HG02870 (cell line): ENCODE measurements at regions not wholly inside any gene's neighbourhood (a gene's known extent, or its start where the extent isn't known, plus 50 kb on each side); places are given as distances from the start of the nearest gene placed in this dataset.

Experiments used
- ATAC-seq: cut with Tn5 transposase; IDR thresholded peaks from one replicate; pipeline ENCODE4 v1.9.1; 2021; ENCODE audit warnings: mild to moderate bottlenecking, moderate library complexity; ENCODE audit not compliant: unreplicated experiment

DNA sequence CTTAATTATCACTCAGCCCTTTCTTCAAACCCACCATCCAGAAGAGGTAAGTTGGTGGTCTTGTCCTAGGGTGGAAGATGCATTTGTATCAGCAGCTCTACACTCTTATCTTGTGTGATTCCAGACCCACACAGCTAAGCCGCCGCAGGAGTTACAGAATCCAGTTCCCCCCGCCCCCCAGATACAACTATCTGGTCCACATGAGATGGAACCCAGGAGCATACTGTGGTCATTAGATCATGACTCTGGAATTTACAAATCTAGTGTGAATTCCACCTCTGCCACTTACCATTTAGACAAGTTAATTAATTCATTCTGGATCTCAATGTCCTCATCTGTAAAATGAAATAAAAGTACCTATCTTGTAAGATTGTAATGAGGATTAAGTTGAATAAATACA is 486.4 kb downstream of the BCL11A start:
- no peak for ATAC-seq

DNA sequence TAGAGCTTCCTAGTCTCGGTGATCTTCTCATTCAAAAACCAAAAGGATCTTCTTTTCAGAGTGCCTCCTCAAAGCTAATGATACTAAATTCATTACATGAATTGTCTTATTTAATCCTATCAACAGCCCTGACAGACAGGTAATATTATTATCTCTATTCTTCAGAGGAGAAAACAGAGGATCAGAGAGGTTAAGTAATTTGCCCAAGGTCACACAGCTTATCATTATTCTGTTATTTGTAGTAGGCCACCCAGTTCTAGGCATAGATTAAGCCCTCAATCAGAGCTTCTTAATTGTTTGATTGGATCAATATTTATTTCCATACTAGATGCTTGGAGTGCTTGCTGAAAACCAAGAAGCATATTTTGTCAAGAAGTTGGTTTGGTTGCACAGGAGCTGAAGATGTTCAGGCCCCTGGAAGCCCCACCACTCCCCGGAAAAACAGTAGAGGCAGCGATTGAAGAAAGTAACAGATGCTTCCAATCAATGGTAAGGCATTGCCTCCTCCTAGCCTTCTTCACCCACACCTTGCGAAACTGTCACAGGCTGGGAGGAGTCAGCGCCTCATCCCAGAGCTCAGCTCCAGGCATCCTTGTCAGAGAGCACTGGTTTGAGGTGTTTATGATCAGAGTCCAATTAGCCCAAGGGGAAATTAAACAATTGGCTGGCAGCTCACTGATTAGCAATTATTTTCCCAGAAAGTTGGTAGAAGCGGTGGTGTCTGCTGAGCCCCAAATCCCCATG is 487.2 kb downstream of the BCL11A start:
- ATAC-seq = no peak

DNA sequence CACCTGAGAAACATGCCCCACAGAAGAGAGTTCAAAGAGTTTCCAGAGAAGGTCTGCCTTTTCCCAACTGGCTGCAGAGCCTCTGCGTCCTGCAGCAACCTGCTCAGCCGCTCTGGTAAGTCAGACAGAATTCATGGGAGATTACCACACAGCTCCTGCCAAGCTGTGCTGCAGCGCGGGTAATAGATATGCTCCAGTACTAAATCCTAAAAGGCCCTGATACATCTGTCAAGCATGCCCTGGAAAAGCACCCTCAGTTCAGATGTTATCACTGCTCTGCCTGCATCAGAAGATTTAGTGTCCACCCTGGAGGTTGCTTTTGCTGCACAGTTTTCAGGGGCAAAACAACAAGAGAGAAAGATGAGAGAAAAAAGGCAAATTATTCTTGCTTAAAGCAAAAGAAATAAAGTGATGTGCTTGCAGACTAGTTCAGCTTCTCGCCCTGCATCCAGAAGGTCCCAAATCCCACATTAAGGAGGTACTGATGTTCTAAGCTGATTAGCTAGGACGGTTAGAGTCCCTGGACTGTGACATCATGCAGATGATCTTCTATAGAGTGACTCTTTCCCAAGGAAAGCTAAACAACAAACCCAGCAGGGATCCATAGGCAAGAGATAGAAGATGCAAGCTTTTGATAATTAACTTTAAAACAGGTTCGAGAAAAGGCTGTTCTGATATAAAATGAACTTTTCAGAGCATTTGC is 488.6 kb downstream of the BCL11A start:
- ATAC-seq = no peak

DNA sequence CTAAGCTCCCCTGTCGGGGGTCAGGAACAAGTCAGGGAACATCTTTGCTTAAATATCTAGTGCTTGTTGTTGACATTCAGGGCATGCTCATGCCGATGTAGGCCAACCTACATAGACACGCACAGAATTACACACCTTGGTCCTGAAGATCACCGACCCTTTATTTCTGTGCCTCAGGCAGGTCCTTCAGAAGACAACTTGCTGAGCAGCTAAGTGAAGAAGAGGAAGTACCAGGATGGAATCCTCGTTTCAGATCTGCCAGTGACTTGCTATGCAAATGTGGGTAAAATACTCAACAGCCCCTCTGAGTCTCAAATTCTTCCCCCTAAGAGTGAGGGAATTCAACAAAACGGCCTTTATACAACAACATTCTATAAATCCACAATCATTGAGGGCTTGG is 494.7 kb downstream of the BCL11A start:
- no peak for ATAC-seq

DNA sequence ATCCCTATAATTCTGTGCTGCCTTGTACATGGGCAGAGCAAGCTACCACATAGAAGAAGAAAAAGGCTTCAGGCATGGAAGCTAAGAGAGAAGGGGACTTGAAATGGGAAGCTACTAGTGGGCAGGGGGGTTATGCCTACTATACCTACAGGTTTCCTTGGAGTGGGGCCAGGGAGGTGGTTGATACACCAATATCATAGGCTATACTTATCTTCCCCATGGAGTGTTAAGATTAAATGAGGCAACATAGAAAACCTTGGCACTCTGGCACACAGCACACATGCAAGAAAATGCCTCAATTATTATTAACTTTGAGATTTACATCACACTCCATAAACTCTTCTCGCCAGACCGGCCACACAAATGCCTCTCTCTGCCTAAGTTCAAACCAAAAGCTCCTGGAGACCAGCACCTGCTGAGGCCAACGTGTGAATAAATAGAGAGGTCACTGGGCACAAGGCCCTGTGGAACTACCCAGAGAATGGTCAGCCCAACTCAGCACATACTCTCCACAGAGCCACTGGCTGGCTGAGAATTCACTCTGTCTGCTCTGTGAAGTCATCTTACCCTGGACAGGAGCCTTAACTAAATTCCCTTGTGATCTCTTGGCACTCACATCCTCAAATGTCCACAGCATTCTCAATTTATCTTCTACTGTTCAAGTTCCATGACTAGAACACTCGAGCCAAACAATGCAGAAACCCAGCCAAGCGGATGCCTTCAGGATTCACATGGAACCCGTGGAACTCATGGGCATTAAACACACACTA is 498.7 kb downstream of the BCL11A start:
- ATAC-seq = no peak

DNA sequence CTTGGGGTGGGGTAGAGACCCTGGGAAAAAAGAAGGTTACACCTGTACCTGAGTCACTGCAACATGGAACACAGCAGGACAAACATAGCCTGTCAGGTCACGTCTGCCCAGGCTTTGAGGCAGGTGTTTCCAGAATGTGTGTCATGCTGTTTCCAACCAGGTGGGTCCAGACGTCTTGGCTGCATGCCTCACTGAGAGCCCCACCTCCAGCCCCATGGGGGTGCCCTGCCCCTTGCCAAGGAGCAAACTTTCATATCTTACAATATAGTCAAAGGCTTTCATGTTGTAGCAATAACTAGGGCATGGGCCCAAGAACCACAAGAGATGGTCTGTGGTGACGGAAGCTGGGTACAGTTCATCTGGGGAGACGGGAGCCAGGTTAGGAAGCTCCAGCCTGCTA is 499.7 kb downstream of the BCL11A start:
- ATAC-seq = no peak

DNA sequence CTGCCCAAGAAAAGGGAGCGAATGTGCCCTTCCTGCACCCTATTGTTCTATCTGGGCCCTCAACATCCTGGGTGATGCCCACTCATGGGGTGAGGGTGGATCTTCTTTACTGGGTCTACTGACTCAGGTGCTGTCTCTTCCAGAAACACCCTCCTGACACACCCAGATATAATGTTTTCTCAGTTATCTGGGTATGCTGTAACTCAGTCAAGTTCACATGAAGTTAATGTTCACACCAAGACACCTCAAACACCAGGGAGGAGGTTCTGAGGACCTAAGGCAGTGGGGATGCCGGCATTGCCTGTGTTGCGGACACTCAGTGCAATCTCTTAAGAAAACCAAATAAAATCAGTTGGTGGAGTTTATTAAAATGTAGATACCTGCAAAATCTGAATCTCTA is 500.9 kb downstream of the BCL11A start:
- no peak for ATAC-seq

DNA sequence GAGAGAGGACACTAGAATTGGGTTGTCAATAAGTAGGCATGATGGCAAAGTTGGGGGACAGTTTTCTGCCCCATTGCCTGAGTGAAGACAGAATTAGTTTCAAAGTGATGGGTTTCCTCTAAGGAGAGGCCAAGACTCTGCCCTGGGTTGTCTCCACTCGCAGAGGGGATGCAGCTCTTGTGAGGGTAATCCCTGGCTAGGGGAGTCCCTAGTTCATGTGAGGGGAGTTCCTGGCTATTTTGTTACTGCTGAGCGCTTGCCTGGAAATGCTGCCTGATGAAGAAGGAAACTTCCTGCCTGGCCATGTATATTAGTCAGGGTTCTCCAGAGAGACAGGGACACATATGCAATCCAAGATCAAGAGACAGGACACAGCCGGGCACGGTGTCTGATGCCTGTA is 501.5 kb downstream of the BCL11A start:
- no peak for ATAC-seq

DNA sequence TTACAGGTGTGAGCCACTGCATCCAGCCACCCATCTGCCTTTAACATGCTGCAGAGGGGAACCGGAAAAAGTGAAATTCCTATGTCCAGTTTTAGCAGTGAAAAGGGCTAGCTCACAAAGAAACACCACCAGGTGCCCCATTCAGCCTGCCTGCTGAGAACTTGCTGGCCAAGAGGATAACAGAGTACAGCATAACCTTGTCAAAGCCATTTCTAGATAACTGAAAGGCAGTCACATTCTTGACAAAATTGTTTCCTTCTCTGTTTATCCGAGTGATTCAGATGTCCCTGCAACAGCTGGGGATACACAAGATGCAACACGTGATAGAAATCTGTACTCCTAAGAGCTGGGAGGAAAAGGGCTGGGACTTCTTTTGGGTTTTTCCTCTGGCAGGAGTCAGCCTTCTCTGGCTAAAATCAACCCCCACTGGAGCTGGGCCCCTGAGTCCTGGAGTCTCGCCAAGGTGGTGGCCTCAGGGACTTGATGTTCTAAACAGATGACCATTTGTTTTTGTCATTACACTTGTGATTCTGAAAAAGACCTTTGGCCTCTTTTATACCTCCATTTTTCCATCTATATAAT is 505.4 kb downstream of the BCL11A start:
- no peak for ATAC-seq

DNA sequence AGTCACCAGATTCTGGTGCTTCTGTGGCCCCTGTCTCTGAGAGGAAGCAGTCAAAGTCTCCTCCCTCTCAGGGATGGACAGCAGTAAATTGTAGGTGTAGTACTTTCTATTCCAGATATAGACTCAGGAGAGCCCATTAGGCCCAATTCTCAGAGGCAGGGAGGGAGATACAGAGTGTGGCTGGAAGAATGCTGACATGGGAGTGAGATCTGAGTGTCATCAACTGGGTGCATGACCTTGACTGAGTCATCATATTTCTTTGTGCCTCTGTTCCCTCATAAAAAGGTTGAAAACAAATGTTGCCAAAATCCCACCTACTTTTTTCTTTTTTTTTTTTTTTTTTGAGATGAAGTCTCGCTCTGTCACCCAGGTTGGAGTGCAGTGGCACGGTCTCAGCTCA is 506.1 kb downstream of the BCL11A start:
- ATAC-seq = no peak

DNA sequence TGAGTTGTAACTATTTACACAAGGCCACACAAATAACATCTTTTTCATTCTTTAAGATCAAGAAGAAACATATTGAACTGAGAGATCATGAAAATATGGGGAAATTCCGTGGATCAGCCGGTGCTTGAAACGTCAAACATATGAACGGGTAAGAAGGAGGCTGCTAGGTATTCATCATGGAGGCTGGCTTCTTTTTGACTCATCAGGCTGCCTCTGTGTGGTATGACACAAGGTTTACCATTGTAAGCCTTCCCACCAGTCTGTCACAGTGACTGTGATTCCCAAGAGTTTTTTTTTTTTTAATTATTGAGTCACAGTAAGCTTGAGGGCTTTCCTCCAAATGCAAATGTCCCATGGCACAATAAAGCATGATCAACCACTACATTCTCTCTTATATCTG is 506.9 kb downstream of the BCL11A start:
- no peak for ATAC-seq

DNA sequence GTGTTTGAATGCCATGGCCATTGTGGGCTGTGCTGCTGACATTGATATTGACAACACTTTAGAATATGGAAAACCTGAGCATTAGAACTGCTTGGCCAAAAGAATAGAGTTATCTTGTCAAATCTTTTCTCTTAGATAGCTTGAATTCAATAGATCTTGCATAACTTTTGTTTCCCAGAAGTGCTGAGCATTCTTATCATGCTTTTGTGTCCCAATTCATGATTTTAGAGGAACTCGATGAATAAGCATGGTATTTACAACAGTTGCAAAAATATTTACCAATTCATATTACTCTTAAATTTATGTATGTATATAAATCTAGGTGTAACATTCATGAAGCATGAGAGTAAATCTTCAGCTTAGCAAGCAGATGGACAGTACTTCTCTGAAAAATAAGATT is 508.0 kb downstream of the BCL11A start:
- no peak for ATAC-seq

DNA sequence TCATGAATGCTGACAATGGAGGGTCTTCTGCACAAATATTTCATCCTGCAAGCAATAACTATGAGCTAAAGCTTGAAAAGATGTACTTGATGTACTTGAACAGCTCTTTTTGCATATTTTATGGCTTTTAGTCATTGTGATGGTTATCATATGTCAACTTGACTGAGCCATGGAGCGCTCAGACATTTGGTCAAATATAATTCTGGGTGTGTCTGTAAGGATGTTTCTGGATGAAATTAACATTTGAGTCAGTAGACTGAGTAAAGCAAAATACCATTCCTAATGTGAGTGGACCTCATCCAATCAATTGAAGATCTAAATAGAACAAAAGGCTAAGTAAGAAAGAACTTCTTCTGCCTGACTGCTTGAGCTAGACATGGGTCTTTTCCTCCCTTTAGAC is 509.0 kb downstream of the BCL11A start:
- ATAC-seq = no peak

DNA sequence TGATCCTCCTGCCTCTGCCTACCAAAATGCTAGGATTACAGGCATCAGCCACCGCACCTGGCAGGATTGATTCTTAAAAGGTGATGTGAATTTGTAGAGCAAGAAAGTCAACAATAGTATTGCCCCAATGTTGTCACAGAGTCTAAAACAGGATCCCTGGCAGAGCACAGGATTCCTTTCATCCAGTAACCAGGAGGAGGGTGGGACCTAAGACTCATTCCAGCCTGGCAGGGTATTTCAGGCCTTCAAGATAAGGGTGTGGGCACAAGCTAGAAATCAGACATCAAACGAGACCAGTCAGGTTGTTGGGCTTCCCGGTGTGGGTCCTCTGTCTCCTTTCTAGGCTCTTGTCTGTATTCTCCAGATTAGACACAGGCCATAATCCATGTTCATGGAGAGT is 511.4 kb downstream of the BCL11A start:
- ATAC-seq = no peak

DNA sequence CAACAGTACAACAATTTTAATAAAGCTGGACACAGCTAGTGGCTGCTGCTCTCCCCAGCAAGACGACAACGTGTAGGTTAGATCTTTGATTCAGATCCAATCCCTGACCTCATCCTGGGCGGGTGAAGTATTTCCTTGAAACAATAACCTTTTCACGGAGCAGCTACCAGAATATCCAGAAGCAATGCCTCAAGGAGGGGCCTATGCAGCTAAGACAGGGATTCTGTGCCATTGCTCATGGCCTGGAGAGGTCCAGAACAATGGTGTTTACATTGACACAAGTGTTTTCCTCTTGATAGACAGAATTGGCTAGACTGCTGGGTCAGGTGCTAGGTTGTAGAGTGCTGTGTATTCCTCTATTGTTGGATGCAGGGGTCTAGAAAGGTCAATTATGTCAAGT is 520.1 kb downstream of the BCL11A start:
- no peak for ATAC-seq

DNA sequence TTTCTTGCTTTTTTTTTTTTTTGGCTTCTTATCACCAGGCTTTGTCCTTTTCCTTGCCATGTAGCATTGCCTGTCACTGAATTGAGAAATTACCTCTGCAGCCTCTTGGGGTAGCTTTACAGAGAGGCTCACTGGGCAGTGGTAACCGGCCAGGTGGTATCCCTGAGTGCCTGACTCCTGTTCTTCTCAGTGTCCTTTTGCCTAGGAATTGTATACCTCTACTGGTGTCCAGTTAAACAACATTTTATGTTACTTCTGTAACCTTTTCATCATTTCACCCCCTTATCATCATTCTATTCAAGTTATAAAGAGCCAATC is 523.9 kb downstream of the BCL11A start:
- no peak for ATAC-seq

DNA sequence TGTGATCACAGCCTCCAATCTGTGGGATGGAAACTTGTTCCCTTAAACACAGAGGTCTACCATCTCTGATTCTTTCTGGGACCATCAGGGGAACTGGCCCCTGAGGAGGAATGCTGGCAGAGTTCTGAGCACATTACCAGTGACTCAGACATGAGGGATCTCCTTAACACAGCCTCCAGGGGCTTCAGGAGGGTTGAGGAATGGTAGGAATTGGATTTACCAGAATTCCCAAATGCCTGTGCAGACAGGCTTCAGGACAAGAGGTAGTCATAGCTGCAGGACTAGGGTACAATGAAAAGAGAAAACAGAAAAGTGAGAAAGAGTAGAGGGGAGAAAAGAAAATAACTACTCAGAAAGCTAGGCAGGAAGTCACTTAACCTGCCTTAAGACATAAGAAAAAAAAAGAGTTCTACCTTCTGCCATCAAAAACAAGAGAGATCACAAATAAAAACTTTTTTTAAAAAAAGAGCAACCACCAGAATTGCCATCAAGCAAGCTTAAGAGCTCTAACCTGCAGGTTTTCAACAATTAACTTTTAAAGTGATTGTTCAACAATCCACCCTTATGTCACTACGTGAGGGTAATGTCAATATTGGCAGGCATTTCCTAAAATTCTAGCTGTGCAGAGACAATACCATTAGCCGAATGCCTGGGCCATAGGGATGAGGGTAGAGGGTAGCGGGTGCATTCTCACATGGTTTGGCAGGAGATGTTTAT is 524.4 kb downstream of the BCL11A start:
- ATAC-seq = no peak

DNA sequence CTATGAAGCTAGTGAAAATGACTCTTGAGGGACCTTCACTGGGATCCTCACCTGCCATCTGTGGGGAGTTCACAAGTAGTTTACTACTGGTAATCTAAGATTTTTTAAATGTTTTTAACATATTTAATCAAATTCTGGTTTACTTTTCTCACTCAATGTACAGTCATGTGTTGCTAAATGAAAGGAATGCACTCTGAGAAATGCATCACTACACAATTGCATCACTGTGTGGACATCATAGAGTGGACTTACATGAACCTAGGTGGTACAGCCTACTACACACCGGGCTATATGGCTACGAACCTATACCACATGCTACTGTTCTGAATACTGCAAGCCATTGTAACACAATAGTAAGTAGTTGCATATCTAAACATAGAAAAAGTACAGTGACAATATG is 528.0 kb downstream of the BCL11A start:
- ATAC-seq = no peak

DNA sequence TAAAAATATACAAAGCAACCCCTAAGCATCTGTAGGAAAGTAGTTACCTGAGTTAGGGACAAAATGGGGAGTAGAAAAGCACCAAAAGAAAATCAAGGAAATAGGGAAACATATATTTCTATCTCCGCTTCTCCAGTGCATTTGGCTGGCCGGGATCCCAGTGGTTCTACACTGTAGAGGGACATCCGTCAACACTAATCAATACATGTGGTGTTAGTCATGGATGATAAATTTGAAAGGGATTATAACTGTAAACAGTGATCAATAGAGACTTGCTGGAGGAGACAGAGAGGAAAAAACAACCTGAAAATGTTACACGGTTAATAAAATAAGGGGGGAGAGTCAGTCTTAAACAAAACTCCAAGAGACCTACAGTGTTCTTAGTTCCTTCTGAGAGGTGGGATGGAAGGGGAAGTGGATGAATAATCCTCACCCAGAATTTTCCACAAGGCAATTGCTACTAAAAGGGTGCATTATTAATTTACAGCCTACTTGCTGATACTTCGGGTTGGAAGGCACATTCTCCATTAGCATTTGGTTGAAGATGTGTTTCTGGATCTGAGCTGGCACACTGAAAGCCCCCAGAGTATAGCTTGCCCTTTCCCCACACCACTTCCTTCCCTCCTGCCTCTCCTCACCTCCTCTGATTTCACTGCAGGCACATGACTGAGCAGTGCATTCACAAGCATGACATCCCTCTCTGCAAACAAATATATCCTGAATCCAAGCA is 530.0 kb downstream of the BCL11A start:
- no peak for ATAC-seq

DNA sequence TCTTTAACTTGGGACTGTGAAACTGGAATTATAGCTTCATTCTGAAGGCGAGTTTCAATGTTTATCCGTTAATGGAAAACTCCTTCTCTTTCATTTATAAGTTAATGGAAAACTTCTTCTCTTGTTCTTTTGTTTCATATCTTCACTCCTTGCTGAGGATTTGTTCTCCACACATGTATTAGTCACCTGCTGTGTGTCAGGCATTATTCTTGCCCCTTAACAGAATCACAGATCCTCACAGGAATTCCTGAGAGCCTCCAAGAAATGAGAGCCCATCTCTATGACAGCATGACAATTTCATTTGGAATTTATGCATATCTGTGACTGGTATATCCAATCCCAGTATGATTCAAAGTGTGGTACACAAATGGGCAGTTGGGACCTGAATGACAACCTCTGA is 545.8 kb downstream of the BCL11A start:
- ATAC-seq = no peak

DNA sequence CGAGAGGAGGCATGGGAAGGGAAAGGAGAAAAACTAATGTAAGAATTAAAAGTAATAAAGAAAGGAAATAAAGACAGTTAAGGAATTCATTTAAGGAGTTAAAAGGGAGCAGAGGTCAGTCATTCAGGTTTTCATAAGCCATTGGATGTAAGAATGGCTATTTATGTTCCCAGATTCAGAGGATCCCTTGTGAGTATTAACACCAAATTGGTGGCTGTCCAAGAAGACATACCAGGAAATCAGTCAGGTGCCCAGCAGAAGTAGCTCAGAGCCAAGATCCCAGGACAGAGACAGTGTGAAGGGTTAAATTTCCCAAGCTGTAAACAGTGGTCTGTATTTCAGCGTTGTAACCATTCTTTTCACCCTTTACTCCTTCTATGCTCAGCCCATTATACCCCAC is 550.4 kb downstream of the BCL11A start:
- ATAC-seq = no peak
